GM12872 (cell line): ENCODE measurements at regions not wholly inside any gene's neighbourhood (a gene's known extent, or its start where the extent isn't known, plus 50 kb on each side); places are given as distances from the start of the nearest gene placed in this dataset.

ENCODE experiments used
- TF ChIP-seq, protein P1 (sequence below): IDR thresholded peaks from 3 replicates; pipeline ENCODE4 v1.5.1; 2011; ENCODE audit warnings: low read depth, mild to moderate bottlenecking, low read length, moderate library complexity; ENCODE audit not compliant: insufficient read depth

DNA sequence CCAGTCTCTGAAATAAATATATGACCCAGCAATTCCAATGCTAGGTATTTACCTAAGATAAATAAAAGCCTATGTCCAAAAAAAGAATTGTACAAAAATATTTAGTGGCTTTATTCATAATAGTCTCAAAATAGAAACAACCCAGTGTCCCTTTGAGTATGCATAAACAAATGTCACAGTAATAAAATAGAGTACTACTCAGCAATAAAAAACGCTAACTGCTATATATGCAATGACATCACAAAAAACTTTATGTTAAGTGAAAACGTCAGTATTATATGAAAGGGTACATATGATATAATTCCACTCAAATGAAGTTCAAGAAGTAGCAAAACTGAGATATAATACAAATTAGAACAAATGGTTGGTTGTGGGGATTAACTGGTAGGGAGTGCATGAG lies 286.5 kb upstream of the MAN1A1 start:
- TF ChIP-seq, protein P1, sequence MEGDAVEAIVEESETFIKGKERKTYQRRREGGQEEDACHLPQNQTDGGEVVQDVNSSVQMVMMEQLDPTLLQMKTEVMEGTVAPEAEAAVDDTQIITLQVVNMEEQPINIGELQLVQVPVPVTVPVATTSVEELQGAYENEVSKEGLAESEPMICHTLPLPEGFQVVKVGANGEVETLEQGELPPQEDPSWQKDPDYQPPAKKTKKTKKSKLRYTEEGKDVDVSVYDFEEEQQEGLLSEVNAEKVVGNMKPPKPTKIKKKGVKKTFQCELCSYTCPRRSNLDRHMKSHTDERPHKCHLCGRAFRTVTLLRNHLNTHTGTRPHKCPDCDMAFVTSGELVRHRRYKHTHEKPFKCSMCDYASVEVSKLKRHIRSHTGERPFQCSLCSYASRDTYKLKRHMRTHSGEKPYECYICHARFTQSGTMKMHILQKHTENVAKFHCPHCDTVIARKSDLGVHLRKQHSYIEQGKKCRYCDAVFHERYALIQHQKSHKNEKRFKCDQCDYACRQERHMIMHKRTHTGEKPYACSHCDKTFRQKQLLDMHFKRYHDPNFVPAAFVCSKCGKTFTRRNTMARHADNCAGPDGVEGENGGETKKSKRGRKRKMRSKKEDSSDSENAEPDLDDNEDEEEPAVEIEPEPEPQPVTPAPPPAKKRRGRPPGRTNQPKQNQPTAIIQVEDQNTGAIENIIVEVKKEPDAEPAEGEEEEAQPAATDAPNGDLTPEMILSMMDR = no peak

DNA sequence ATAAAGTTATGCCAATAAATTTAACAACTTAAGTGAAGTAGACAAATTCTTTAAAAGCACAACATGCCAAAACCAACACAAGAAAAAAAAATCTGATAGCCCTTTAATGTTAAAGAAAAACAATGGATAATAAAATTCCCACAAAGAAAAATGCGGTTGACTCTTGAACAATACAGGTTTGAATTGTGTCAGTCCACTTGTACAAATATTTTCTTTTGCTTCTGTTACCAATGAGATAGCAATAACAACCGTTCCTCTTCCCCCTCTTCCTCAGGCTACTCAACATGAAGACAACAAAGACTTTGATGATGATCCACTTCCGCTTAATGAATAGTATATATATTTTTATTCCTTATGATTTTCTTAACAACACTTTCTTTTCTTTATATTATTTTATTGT lies 283.9 kb upstream of the MAN1A1 start:
- TF ChIP-seq, protein P1 = no peak

DNA sequence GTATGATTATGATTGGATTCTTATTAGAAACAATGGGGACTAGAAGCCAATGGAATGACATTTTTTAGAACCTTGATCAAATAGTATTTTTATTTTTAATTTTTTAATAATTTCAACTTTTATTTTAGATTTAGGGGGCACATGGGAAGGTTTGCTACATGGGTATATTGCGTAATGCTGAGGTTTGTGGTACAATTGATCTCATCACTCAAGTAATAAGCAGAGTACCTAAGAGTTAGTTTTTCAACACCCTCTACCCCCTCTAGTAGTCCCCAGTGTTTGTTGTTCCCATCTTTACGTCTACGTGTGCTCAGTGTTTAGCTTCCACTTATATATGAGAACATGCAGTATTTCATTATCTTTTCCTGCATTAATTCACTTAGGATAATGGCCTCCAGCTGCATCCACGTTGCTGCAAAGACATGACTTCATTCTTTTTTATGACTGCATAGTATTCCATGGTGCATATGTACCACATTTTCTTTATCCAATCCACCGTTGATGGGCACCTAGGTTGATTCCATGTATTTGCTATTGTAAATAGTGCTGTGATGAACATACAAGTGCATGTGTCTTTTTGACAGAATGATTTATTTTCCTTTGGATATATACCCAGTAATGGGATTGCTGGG lies 281.1 kb upstream of the MAN1A1 start:
- TF ChIP-seq, protein P1 = no peak

DNA sequence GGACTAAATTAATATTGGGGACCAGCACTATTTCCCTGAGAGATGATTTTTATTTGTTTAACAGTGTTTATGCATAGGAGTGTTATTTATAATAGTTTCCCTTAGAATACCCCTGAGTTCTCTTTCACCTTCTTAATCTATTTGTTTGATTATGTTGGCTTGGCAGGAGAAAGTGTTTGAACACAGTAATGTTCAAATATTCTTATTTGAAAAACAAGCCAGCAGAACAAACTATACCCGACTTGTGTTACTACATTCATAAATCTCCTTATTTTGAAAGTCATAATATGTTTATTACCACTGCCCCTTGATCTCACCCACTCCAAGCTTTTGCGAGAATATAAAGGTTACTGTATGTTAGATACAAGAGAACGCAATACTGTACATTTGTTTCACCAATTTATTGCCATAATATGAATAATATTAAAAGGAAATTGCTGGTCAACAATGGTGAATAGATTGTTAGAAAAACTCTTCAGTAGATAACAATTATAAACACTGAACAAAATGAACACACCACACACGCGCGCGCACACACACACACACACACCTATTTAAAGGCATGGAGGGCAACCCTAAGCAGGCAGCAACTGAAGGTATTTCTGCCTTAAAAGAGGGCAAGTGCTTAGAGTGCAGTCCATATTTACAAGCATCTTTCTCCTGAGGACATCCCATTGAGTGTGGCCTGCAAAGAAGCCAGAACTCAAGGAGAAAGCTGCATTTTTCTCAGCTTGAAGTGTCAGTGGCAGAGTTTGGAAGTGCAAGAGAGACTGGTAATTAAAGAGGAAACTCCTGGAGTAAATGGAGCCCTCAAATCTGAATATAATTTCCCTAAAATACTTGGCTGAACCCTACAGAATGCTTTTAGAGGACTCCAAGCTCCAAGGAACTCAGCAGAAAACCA lies 279.4 kb upstream of the MAN1A1 start:
- TF ChIP-seq, protein P1 = no peak

DNA sequence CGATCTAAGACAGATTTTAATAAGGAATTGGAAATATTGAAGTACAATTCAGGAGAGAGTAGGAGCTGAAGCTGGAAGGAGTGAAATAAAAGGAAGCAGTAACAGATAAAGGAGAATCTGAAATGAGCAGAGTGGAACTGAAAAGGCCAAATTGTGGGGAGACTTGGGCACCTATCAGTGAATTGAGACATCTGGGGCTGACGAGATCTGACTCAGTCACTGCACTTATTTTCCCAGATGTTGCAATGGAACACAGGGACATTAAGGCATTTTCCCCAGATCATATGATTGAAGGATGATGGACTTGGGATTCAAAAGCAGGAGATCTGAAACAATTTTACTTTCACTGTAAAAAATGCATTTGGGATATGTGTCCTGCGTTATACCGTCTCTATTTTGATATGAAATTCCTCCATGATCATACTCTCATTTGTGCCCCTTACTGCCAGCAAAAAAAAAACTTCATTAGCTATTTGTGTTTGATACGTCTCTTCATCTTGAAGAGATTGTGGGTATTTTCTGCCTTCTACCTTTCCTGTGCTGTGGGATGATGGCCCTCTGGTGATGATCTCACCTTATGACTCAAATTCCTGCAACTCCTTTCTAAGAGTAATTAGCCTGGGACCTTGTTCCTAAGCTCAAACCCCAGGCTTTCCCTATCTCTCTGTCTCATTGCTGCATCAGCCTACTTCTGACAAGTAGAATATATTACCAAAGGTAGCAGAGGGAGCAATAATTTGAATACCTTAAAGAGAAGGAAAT lies 278.5 kb upstream of the MAN1A1 start:
- TF ChIP-seq, protein P1 = no peak

DNA sequence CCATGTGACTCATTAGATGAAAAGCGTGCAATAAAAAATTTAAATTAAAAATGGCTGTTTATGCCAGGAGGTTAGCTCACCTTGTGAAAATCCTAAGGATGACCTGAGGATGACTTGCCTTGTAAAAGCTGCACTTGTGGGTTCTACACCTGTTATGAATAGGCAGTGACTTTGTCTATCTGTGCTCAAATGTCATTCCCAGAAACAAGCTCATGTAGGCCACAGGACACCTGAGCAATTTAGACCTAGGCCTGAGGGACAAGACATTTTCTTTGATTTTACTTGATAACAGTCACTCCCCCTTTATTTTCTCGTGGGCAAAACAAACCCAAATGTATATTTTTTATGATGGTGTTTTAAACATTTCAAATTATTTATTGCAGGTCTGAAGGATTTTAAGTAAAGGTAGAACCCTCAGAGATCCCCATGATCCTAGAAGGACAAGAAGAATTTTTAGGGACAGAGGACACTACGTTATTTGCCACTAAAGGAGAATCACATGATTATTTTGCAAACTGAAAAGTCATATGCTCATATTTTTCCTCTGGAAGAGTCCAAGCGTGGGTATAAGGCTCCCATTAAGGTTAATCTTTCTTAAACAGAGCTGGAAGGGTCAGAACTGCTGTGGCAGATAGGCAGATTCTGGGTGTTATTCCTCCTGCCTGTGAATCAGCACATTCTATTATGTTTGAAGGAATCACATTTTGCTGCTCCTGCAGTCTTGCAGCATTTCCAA lies 277.5 kb upstream of the MAN1A1 start:
- TF ChIP-seq, protein P1 = no peak
